Cardiac muscle cell (in vitro differentiated cells and primary cell): ENCODE measurements at regions not wholly inside any gene's neighbourhood (a gene's known extent, or its start where the extent isn't known, plus 50 kb on each side); places are given as distances from the start of the nearest gene placed in this dataset.

ENCODE experiments used
- DNase-seq, 2 donors: peaks; one replicate each; pipeline versions ENCODE4 v3.0.0 to v3.0.0-alpha.2; 2010 to 2017; ENCODE audit warnings: low read depth in 1 of 2, low spot score in 1 of 2
- H3K27ac ChIP-seq: fragments of 200-600 bp; sonication (generic); 2 replicates; pipeline ENCODE4 v1.5.1; 2016
- H3K27me3 ChIP-seq: fragments of 200-600 bp; sonication (generic); 2 replicates; pipeline ENCODE4 v1.6.0; 2016; ENCODE audit warnings: control low read depth
- H3K36me3 ChIP-seq: fragments of 200-600 bp; sonication (generic); 2 replicates; pipeline ENCODE4 v1.5.1; 2016; ENCODE audit warnings: control low read depth
- H3K4me1 ChIP-seq: fragments of 200-600 bp; sonication (generic); 2 replicates; pipeline ENCODE4 v1.8.1; 2017; ENCODE audit warnings: low read depth, mild to moderate bottlenecking, mixed run types
- H3K4me3 ChIP-seq: fragments of 200-600 bp; sonication (generic); 2 replicates; pipeline ENCODE4 v1.5.1; 2016; ENCODE audit warnings: mild to moderate bottlenecking
- H3K9me3 ChIP-seq: fragments of 200-600 bp; sonication (generic); 2 replicates; pipeline ENCODE4 v1.5.1; 2017; ENCODE audit warnings: low read depth, mild to moderate bottlenecking, control low read depth
- TF ChIP-seq, protein P1 (sequence below): IDR thresholded peaks from 2 replicates; pipeline ENCODE4 v1.5.1; 2012; ENCODE audit warnings: low read depth, mild to moderate bottlenecking, low read length

DNA sequence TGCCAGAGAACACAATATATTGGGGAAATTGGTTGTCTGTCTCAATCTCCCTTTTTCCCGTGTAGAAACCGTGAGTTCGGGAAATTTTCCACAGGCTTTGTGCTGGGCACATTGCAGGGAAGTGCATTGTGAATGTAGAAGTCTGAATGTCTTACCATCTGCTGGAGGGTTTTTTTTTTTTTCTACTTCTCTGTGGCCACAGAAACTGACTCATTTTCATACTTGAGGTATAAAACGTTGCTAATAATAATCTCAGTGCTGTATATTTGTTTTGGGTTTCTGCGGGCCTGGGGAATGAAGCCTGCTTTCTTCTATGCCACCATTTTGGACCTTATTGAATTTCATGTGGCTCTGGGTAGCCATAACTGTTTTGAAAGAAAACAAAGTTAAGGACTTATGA lies 1001.2 kb downstream of the STIM2 start:
- no peaks in the 10 kb centered on the region for H3K4me1 ChIP-seq
- no peaks in the 10 kb centered on the region for H3K27me3 ChIP-seq
- no peaks in the 10 kb centered on the region for H3K9me3 ChIP-seq
- TF ChIP-seq, protein P1, sequence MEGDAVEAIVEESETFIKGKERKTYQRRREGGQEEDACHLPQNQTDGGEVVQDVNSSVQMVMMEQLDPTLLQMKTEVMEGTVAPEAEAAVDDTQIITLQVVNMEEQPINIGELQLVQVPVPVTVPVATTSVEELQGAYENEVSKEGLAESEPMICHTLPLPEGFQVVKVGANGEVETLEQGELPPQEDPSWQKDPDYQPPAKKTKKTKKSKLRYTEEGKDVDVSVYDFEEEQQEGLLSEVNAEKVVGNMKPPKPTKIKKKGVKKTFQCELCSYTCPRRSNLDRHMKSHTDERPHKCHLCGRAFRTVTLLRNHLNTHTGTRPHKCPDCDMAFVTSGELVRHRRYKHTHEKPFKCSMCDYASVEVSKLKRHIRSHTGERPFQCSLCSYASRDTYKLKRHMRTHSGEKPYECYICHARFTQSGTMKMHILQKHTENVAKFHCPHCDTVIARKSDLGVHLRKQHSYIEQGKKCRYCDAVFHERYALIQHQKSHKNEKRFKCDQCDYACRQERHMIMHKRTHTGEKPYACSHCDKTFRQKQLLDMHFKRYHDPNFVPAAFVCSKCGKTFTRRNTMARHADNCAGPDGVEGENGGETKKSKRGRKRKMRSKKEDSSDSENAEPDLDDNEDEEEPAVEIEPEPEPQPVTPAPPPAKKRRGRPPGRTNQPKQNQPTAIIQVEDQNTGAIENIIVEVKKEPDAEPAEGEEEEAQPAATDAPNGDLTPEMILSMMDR: no peak
- H3K36me3 ChIP-seq: no peaks in the 10 kb centered on the region
- no peak overlapping the region for H3K4me3 ChIP-seq
- DNase-seq: peak in 1 of 2 donors; percentile 2
- no peak overlapping the region for H3K27ac ChIP-seq

DNA sequence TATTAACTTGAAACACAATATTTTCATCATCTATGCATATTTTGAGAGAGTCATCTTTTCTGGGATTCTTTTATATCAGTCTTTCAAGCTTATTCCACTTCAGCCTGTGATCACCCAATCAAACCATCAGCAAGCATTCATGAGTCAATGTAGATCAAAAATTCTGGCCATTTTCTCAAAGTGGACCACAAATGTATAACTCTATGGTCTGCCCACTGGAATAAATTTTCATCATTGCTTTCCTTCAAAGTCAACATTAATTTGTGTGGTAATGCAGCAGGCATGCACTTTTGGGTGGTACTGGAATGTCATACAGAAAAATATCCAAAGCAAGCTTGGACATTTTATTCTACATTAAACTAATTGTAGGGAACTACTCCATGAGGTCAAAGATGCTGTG lies 1013.0 kb downstream of the STIM2 start:
- no peaks in the 10 kb centered on the region for H3K9me3 ChIP-seq
- H3K27me3 ChIP-seq: no peaks in the 10 kb centered on the region
- H3K4me3 ChIP-seq: no peak overlapping the region
- no peak for DNase-seq
- no peaks in the 10 kb centered on the region for H3K4me1 ChIP-seq
- no peak overlapping the region for H3K27ac ChIP-seq
- no peaks in the 10 kb centered on the region for H3K36me3 ChIP-seq
- TF ChIP-seq, protein P1: no peak

DNA sequence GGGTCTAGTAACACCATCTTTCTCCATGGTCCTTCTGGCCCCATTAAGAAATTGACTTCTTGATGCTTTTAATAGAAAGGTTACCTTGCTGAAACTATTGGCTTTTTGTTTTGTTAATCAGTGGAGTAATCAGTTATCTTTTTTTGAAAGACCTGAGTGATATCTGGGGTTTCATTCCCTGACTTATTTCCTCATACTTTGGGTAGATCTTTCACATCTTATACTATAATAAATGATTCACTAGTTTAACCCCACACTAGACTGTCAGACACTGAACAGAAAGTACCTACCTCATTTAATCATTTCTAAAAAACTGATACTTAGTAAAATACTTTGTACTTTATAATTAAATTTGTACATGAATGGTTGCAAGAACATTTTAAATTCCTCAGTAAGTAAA lies 1021.1 kb downstream of the STIM2 start:
- H3K9me3 ChIP-seq: no peaks in the 10 kb centered on the region
- no peak for DNase-seq
- no peak overlapping the region for H3K27ac ChIP-seq
- no peaks in the 10 kb centered on the region for H3K36me3 ChIP-seq
- H3K4me1 ChIP-seq: no peaks in the 10 kb centered on the region
- no peak overlapping the region for H3K4me3 ChIP-seq
- H3K27me3 ChIP-seq: no peaks in the 10 kb centered on the region
- TF ChIP-seq, protein P1: no peak

DNA sequence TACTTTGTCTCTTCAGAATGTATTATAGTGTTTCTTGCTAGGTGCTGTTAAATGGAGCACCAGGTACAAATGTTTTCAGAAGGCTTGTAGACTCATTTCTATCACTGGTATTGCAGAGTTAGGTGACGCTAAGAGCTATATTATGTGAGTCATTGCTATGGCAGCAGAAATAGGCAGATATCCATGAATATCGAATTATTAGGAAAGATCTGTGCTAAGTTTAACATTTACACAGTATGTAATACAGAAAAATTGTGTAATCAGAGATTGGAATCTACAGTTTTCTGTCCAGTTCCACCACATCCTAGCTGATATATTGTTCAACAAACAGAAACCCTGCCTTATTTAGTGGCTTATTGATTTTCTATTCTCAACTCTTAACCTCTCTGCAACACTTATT lies 1025.5 kb downstream of the STIM2 start:
- H3K27ac ChIP-seq: no peak overlapping the region

DNA sequence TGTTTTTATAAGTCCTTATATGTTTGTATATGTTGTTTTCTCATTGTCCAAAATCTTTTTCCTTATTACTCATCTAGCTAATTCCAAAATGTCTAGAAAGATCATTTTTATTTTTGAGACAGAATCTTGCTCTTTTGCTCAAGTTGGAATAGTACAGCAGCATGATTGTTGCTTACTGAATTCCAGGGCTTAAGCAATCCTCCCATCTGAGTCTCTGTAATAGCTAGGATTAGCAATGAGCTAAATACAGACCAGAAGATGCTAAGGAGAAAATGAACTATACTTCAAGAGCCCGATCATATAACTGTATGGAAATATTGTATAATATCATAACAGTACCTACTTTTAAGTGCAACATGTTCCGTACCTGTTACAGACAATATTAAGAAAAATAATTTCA lies 1027.0 kb downstream of the STIM2 start:
- H3K27ac ChIP-seq: no peak overlapping the region
- no peaks in the 10 kb centered on the region for H3K9me3 ChIP-seq
- H3K4me1 ChIP-seq: no peaks in the 10 kb centered on the region
- DNase-seq: no peak
- TF ChIP-seq, protein P1: no peak
- H3K36me3 ChIP-seq: no peaks in the 10 kb centered on the region
- H3K4me3 ChIP-seq: no peak overlapping the region
- no peaks in the 10 kb centered on the region for H3K27me3 ChIP-seq

More for the DNA sequence above, 1025.5 kb downstream of the STIM2 start:
- H3K36me3 ChIP-seq: no peaks in the 10 kb centered on the region
- DNase-seq: peak in 1 of 2 donors; percentile 2
- TF ChIP-seq, protein P1: no peak
- no peaks in the 10 kb centered on the region for H3K27me3 ChIP-seq
- H3K9me3 ChIP-seq: no peaks in the 10 kb centered on the region
- no peak overlapping the region for H3K4me3 ChIP-seq
- H3K4me1 ChIP-seq: no peaks in the 10 kb centered on the region

DNA sequence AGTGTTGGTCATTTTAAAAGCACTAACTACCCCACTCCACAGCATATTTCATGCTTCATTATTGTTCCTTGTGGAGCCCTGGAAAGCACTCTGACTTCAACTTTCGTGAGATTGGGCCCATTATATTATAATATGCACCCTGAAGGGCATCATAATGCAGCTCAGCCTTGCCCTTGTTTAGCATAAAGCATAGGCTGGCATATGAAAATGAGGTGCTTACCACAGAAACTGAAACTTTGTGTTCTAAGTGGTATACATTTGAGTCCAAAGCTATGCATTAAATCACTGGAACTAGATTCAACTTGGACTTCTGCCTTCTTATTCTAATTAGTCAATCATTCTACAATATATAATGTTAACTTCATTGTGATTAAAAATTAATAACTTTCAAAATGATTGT lies 1027.9 kb downstream of the STIM2 start:
- H3K36me3 ChIP-seq: no peaks in the 10 kb centered on the region
- TF ChIP-seq, protein P1: no peak

More for the DNA sequence above, 1027.9 kb downstream of the STIM2 start:
- H3K4me1 ChIP-seq: no peaks in the 10 kb centered on the region
- no peaks in the 10 kb centered on the region for H3K9me3 ChIP-seq
- DNase-seq: no peak
- H3K27ac ChIP-seq: no peak overlapping the region
- no peak overlapping the region for H3K4me3 ChIP-seq
- H3K27me3 ChIP-seq: no peaks in the 10 kb centered on the region
